ENCODE measurements at regions not wholly inside any gene's neighbourhood (a gene's known extent, or its start where the extent isn't known, plus 50 kb on each side); places are given as distances from the start of the nearest gene placed in this dataset.

DNA sequence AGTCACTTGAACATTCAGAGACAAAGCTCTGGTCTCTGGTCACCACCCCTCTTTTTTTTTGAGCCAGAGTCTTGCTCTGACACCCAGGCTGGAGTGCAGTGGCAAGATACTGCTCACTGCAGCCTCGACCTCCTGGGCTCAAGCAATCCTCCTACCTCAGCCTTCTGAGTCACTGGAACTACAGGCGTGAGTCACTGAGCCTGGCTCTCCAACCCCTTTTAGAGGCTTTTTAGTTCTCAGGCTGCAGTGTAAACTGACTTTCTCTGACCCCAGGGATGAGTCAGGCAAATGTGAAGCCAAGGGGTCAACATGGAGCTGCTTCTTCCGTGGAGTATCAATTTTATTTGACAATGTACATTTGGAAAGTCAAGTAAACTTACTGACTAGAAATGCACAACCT lies 229.2 kb downstream of the PTTG2 start:
- CTCF ChIA-PET, result interaction anchor here (1.1 to 3.5 kb wide), 2 partner anchors 10 to 542 kb away, joined by 3 to 12 read pairs; no protein-coding TSS in a partner anchor
- no peak overlapping the region for H3K4me3 Mint-ChIP-seq
- intact Hi-C loops (cut with micrococcal nuclease), result no loop called here
- H3K27ac Mint-ChIP-seq, result no peak overlapping the region
- no peak for TF ChIP-seq CTCF (IDR thresholded peaks at IDR 0.05)
- H3K9me3 Mint-ChIP-seq, result no peaks in the 10 kb centered on the region
- peak; percentile 46 for DNase-seq
- no peaks in the 10 kb centered on the region for H3K4me1 Mint-ChIP-seq (ENCODE audit: low read depth)
- peak; percentile 76 for ATAC-seq
- H3K36me3 Mint-ChIP-seq (ENCODE audit: low read depth), result no peaks in the 10 kb centered on the region
- H3K27me3 Mint-ChIP-seq, result peaks cover 2% of the 10 kb centered on the region
- POLR2A ChIA-PET, result no interaction called here

DNA sequence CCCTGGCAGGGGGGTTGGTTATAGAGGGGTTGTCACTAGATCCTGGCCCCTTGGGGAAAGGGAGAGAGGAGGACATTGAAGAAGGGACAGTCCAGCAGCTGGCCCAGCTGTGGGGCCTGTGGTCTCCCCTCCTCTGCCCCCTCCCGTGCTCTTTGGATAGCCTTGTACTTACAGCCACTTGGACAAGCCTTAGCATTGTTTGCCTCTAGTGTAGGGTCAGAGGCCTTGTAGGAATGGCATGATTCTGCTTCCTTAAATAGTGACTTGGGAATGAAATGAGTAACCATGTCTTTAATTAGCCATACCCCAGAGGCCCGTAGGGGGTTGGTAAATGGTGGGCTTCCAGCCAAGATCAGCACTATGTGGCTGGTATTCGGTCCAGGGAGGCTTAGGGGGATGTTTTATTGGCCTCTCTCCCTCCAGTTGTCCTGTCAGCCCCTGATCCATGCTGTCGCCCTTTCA lies 230.6 kb downstream of the PTTG2 start:
- peaks cover 2% of the 10 kb centered on the region for H3K27me3 Mint-ChIP-seq
- ChIA-PET CTCF (interaction anchor here (3.5 kb wide), 1 partner anchor 11 kb away, joined by 12 read pairs; no protein-coding TSS in a partner anchor), POLR2A (no interaction called here)
- H3K27ac Mint-ChIP-seq, result no peak overlapping the region
- H3K9me3 Mint-ChIP-seq, result peaks cover 5% of the 10 kb centered on the region
- intact Hi-C loops (cut with micrococcal nuclease), result no loop called here
- H3K4me1 Mint-ChIP-seq (ENCODE audit: low read depth), result no peaks in the 10 kb centered on the region
- no peaks in the 10 kb centered on the region for H3K36me3 Mint-ChIP-seq (ENCODE audit: low read depth)
- no peak for DNase-seq
- no peak overlapping the region for H3K4me3 Mint-ChIP-seq
- no peak for ATAC-seq
- no peak for TF ChIP-seq CTCF (IDR thresholded peaks at IDR 0.05)

DNA sequence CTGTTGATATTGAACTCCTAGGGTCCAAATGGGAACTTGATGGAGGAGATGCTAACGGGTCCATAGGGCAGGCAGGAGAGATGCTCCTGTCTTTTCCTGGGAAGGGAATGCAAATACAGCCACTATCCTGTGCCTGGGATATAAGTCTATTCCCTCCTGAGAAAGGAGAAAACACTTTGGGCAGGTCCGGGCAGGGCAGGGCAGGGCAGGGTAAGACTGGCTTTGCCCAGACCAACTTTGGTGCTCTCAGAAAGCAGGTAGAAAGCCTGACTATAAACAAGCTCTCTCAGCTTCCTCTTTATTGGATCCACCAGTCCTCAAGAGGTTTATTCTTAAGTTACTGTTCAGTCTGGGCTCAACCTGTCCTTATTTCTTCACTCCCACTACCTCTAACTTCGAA lies 232.3 kb downstream of the PTTG2 start:
- CTCF ChIA-PET, result interaction anchor here (1.1 kb wide), 1 partner anchor 13 kb away, joined by 3 read pairs; no protein-coding TSS in a partner anchor
- intact Hi-C loops (cut with micrococcal nuclease), result no loop called here

DNA sequence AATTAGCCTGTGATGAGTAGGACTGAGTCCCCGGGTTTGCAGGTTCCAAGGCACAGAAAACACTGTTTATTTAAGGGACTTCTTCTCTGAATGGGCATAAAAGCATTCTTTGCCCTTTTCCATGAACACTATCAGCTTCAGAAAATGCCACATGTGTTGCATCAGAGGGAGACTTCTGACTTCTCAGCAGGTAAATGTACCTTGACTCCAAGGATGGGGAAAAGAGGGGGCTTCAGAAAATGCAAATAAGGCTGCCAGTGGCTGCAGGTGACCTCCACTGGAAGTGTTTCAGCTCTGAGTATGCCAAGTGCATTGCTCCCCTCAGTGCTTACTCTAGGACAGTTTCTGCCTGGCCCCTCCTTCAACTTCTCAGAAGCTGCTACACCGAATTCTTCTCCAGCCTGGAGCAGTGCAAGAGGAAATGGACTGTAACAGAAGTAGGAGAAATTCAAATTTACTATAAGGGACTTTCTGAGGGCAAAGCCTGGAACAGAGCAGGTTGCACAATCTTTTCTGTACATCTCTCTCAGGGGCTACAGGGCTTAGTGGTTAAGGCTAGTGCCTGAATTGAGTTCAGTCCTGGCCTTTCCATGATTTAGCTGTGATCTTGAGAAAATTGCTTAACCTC lies 233.2 kb downstream of the PTTG2 start:
- Mint-ChIP-seq H3K27me3 (peaks cover 2% of the 10 kb centered on the region), H3K4me3 (no peak overlapping the region), H3K27ac (no peak overlapping the region), H3K4me1 (ENCODE audit: low read depth) (no peaks in the 10 kb centered on the region), H3K36me3 (ENCODE audit: low read depth) (no peaks in the 10 kb centered on the region), H3K9me3 (peaks cover 5% of the 10 kb centered on the region)
- intact Hi-C loops (cut with micrococcal nuclease), result no loop called here
- ATAC-seq (no peak), DNase-seq (no peak)
- TF ChIP-seq CTCF (IDR thresholded peaks at IDR 0.05), result no peak
- ChIA-PET POLR2A (interaction anchor here (1.0 to 1.3 kb wide), 2 partner anchors 9 to 13 kb away, joined by 3 to 4 read pairs; no protein-coding TSS in a partner anchor), CTCF (interaction anchor here (1.1 kb wide), 1 partner anchor 14 kb away, joined by 3 read pairs; no protein-coding TSS in a partner anchor)

More for the DNA sequence above, 232.3 kb downstream of the PTTG2 start:
- ATAC-seq, result no peak
- H3K9me3 Mint-ChIP-seq, result peaks cover 5% of the 10 kb centered on the region
- no peak for TF ChIP-seq CTCF (IDR thresholded peaks at IDR 0.05)
- POLR2A ChIA-PET, result interaction anchor here (1.0 to 1.3 kb wide), 2 partner anchors 9 to 12 kb away, joined by 3 to 4 read pairs; no protein-coding TSS in a partner anchor
- H3K4me3 Mint-ChIP-seq, result no peak overlapping the region
- no peaks in the 10 kb centered on the region for H3K36me3 Mint-ChIP-seq (ENCODE audit: low read depth)
- H3K4me1 Mint-ChIP-seq (ENCODE audit: low read depth), result no peaks in the 10 kb centered on the region
- no peak for DNase-seq
- no peak overlapping the region for H3K27ac Mint-ChIP-seq
- peaks cover 2% of the 10 kb centered on the region for H3K27me3 Mint-ChIP-seq

DNA sequence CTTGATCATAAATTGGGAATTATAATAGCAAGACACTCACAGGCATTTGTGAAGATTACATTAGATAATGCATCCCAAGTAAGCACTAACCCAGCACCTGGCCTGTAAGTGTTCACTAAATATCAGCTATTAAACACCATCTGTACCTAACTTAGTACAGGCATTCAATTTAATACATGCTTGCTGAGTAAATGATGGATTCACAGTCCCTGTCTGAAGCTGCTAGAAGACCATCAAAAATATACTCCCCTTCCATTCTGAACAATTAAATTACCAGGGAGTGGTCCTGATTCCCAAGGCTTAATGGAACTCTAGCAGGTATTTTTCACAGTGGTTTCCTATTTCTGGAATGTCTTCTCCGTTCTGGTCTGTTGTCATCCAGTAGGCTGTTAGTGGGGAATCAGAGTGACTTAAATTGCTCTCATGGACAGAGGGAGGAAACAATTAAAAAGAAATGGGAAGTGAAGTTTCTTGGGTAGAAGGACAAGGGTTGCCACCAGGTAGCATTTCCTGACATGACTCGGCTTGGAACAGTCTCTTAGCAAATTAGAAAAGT lies 233.9 kb downstream of the PTTG2 start:
- H3K4me1 Mint-ChIP-seq (ENCODE audit: low read depth), result no peaks in the 10 kb centered on the region
- TF ChIP-seq CTCF (IDR thresholded peaks at IDR 0.05), result no peak
- peaks cover 5% of the 10 kb centered on the region for H3K9me3 Mint-ChIP-seq
- H3K27me3 Mint-ChIP-seq, result peaks cover 2% of the 10 kb centered on the region
- ATAC-seq (no peak), DNase-seq (no peak)
- no peak overlapping the region for H3K4me3 Mint-ChIP-seq
- no peaks in the 10 kb centered on the region for H3K36me3 Mint-ChIP-seq (ENCODE audit: low read depth)
- no peak overlapping the region for H3K27ac Mint-ChIP-seq
- intact Hi-C loops (cut with micrococcal nuclease), result no loop called here
- ChIA-PET POLR2A (no interaction called here), CTCF (no interaction called here)

Measured in activated CD8-positive, alpha-beta T cell treated with anti-CD3 and anti-CD28 coated beads for 36 hours (primary cell).